OCI-LY3 (cell line): ENCODE measurements at regions not wholly inside any gene's neighbourhood (a gene's known extent, or its start where the extent isn't known, plus 50 kb on each side); places are given as distances from the start of the nearest gene placed in this dataset.

Experiments
- H2AFZ ChIP-seq: fragments of 200-600, 300-600 bp; shearing (Covaris generic); 2 replicates; pipeline ENCODE4 v1.6.0; 2014; ENCODE audit warnings: antibody characterized with exemption, low read depth, low read length
- H3K27ac ChIP-seq: fragments of 200-600, 300-600 bp; sonication (generic); 2 replicates; pipeline ENCODE4 v1.5.1; 2014; ENCODE audit warnings: mild to moderate bottlenecking, low read length, moderate library complexity, mixed read lengths
- H3K27me3 ChIP-seq: fragments of 200-600, 300-600 bp; sonication (generic); 2 replicates; pipeline ENCODE4 v1.6.1; 2014; ENCODE audit warnings: low read depth, low read length, mixed read lengths
- H3K36me3 ChIP-seq: fragments of 200-600, 300-600 bp; sonication (generic); replicated peaks from 2 replicates; pipeline ENCODE3; 2014; ENCODE audit warnings: low read depth, low read length, mixed read lengths
- H3K4me1 ChIP-seq: fragments of 300-600, 200-600 bp; sonication (generic); 2 replicates; pipeline ENCODE4 v1.6.1; 2014; ENCODE audit warnings: low read length, mixed read lengths
- H3K4me2 ChIP-seq: fragments of 200-600, 300-600 bp; sonication (generic); 2 replicates; pipeline ENCODE4 v1.6.1; 2014; ENCODE audit warnings: low read length, mixed read lengths
- H3K4me3 ChIP-seq: fragments of 300-600, 200-600 bp; sonication (generic); 2 replicates; pipeline ENCODE4 v1.5.1; 2014; ENCODE audit warnings: antibody characterized with exemption, mild to moderate bottlenecking, low read length, moderate library complexity
- H3K79me2 ChIP-seq: fragments of 300-600, 200-600 bp; shearing (Covaris generic); 2 replicates; pipeline ENCODE4 v1.6.1; 2014; ENCODE audit warnings: mild to moderate bottlenecking, low read length, mixed read lengths
- H3K9ac ChIP-seq: fragments of 300-600, 200-600 bp; shearing (Covaris generic); 2 replicates; pipeline ENCODE4 v1.6.0; 2014; ENCODE audit warnings: mild to moderate bottlenecking, low read length, moderate library complexity
- H3K9me3 ChIP-seq: fragments of 200-600, 300-600 bp; shearing (Covaris generic); 2 replicates; pipeline ENCODE4 v1.6.1; 2014; ENCODE audit warnings: low read length, mixed read lengths; ENCODE audit not compliant: insufficient read depth
- H4K20me1 ChIP-seq: fragments of 200-600, 300-600 bp; sonication (generic); 2 replicates; pipeline ENCODE4 v1.6.1; 2016; ENCODE audit warnings: low read length, mixed read lengths; ENCODE audit not compliant: insufficient read depth
- CTCF ChIP-seq: fragments of 200-600, 300-600 bp; sonication (generic); IDR thresholded peaks from 2 replicates; pipeline ENCODE4 v1.5.1; 2014; ENCODE audit warnings: antibody characterized with exemption, low read length, low read depth
- EZH2phosphoT487 ChIP-seq: fragments of 200-600 bp; shearing (Covaris generic); IDR thresholded peaks from 2 replicates; pipeline ENCODE4 v1.6.1; 2018; ENCODE audit warnings: antibody characterized with exemption, mixed run types, low read depth

GRCh38 chr6:115854866-115855665, 205.6 kb downstream of the FRK start:
- H3K4me1 ChIP-seq: no peaks in the 10 kb centered on the region
- no peak overlapping the region for H3K4me3 ChIP-seq
- no peaks in the 10 kb centered on the region for H3K9me3 ChIP-seq
- no peak for TF ChIP-seq CTCF
- TF ChIP-seq EZH2phosphoT487: no peak
- H2AFZ ChIP-seq: no peak overlapping the region
- no peaks in the 10 kb centered on the region for H4K20me1 ChIP-seq
- no peaks in the 10 kb centered on the region for H3K79me2 ChIP-seq
- H3K27ac ChIP-seq: no peak overlapping the region
- no peaks in the 10 kb centered on the region for H3K27me3 ChIP-seq
- H3K4me2 ChIP-seq: no peak overlapping the region
- no peak overlapping the region for H3K9ac ChIP-seq
- no peaks in the 10 kb centered on the region for H3K36me3 ChIP-seq

GRCh38 chr6:115847671-115848070, 213.0 kb downstream of the FRK start:
- H2AFZ ChIP-seq: no peak overlapping the region
- no peak overlapping the region for H3K4me2 ChIP-seq
- H3K27ac ChIP-seq: no peak overlapping the region

GRCh38 chr6:115843945-115844344, 216.7 kb downstream of the FRK start:
- H3K36me3 ChIP-seq: no peaks in the 10 kb centered on the region
- no peaks in the 10 kb centered on the region for H3K9me3 ChIP-seq
- H3K79me2 ChIP-seq: no peaks in the 10 kb centered on the region
- H3K4me1 ChIP-seq: peaks cover 12% of the 10 kb centered on the region; the same call in 1 of the 2 replicates
- no peaks in the 10 kb centered on the region for H4K20me1 ChIP-seq
- no peak overlapping the region for H3K9ac ChIP-seq
- no peak overlapping the region for H3K4me3 ChIP-seq
- H3K4me2 ChIP-seq: no peak overlapping the region
- no peak overlapping the region for H3K27ac ChIP-seq
- TF ChIP-seq EZH2phosphoT487 (no peak), CTCF (no peak)
- no peaks in the 10 kb centered on the region for H3K27me3 ChIP-seq
- H2AFZ ChIP-seq: no peak overlapping the region

More at GRCh38 chr6:115847671-115848070, 213.0 kb downstream of the FRK start:
- no peaks in the 10 kb centered on the region for H3K27me3 ChIP-seq
- no peaks in the 10 kb centered on the region for H4K20me1 ChIP-seq
- H3K36me3 ChIP-seq: no peaks in the 10 kb centered on the region
- TF ChIP-seq CTCF: no peak
- no peak for TF ChIP-seq EZH2phosphoT487
- peaks cover 12% of the 10 kb centered on the region; the same call in 1 of the 2 replicates for H3K4me1 ChIP-seq
- no peak overlapping the region for H3K4me3 ChIP-seq
- no peaks in the 10 kb centered on the region for H3K79me2 ChIP-seq
- H3K9me3 ChIP-seq: no peaks in the 10 kb centered on the region
- no peak overlapping the region for H3K9ac ChIP-seq

GRCh38 chr6:115842338-115842737, 218.4 kb downstream of the FRK start:
- H2AFZ ChIP-seq: no peak overlapping the region

More at GRCh38 chr6:115842338-115842737, 218.4 kb downstream of the FRK start:
- no peaks in the 10 kb centered on the region for H3K9me3 ChIP-seq
- no peaks in the 10 kb centered on the region for H4K20me1 ChIP-seq
- no peak overlapping the region for H3K4me3 ChIP-seq
- no peak overlapping the region for H3K27ac ChIP-seq
- no peak overlapping the region for H3K9ac ChIP-seq
- H3K79me2 ChIP-seq: no peaks in the 10 kb centered on the region
- peaks cover 6% of the 10 kb centered on the region; the same call in 1 of the 2 replicates for H3K4me1 ChIP-seq
- no peaks in the 10 kb centered on the region for H3K36me3 ChIP-seq
- no peaks in the 10 kb centered on the region for H3K27me3 ChIP-seq
- H3K4me2 ChIP-seq: no peak overlapping the region
- TF ChIP-seq EZH2phosphoT487 (no peak), CTCF (no peak)
